Activated T-helper 1 cell treated with Interleukin-2 at 50 U/mL for 16 hours (primary cell): ENCODE measurements at regions not wholly inside any gene's neighbourhood (a gene's known extent, or its start where the extent isn't known, plus 50 kb on each side); places are given as distances from the start of the nearest gene placed in this dataset.

Experiments
- DNase-seq: peaks from one replicate; pipeline ENCODE4 v3.0.0-alpha.2; 2020; ENCODE audit warnings: low read depth

- DNase-seq = no peak
These were observed 93.9 kb downstream of the SNX18 start for GRCh38 chr5:54611290-54611951.

GRCh38 chr5:54610197-54610944 is 92.8 kb downstream of the SNX18 start:
- no peak for DNase-seq

- DNase-seq = no peak
These were observed 91.0 kb downstream of the SNX18 start for GRCh38 chr5:54608423-54609085.

GRCh38 chr5:54607006-54607405 is 89.4 kb downstream of the SNX18 start:
- DNase-seq = no peak

GRCh38 chr5:54603372-54603771 is 85.8 kb downstream of the SNX18 start:
- DNase-seq = no peak

GRCh38 chr5:54602475-54602874 is 84.9 kb downstream of the SNX18 start:
- DNase-seq = no peak

- DNase-seq = no peak
These were observed 84.1 kb downstream of the SNX18 start for GRCh38 chr5:54601411-54602230.
